Kidney glomerular epithelial cell (primary cell): ENCODE measurements at regions not wholly inside any gene's neighbourhood (a gene's known extent, or its start where the extent isn't known, plus 50 kb on each side); places are given as distances from the start of the nearest gene placed in this dataset.

Experiments
- DNase-seq: peaks from one replicate; lab custom pipeline; 2025; lab: John Stamatoyannopoulos, UW

DNA sequence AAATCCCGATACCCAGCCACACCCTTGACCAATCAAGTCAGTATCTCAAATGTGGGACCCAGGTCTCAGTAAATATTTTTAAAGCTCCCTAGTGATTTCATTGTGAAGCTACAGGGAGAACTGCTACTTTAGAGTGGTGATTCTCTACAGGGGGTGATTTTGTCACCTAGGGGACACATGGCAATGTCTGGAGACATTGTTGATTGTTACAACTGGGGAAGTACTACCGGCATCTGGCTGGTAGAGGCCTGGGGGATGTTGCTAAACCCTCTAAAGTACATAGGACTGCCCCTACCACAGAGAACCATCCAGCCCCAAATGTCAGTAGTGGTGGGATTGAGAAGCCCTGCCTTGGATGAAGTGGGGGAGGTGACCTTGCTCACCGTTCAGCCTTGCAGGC is 152.9 kb downstream of the RPS24 start:
- DNase-seq = no peak

DNA sequence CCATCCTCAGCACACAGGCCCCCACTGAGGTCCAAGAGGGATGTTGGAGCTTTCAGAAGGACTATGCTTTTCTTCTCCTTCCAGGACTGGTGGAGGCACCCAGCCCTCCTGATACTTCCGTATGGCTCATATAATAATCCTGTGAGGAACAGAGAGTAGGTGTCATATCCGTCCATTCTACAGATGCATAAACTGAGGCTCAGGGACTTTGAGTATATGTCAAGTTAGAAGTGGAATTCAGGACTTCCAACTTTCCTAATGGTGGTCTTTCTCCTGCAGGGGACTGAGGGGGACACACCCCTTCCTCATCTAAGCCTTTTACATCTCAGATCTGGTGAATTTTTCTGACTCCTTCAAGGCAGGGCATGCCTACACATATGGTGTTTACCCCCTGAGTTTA is 153.7 kb downstream of the RPS24 start:
- DNase-seq = no peak

DNA sequence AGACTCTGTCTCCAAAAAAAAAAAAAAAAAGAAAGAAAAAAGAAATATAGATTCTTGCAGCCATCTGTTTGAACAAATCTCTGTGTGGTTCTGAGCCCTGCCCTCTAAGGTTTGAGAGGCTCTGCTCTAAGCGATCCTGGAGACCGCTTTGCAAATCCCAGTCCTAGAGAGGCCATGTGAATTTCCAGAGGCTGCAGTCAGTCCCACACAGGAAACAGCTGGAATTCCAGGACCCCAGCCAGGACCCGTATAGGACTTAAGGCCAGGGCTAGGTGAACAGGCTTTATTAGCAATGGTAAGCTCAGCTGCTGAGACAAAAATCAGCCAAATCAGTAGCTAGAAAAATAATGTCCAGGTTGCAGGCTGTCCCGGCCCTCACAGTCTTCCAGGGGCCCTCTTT is 154.8 kb downstream of the RPS24 start:
- no peak for DNase-seq

DNA sequence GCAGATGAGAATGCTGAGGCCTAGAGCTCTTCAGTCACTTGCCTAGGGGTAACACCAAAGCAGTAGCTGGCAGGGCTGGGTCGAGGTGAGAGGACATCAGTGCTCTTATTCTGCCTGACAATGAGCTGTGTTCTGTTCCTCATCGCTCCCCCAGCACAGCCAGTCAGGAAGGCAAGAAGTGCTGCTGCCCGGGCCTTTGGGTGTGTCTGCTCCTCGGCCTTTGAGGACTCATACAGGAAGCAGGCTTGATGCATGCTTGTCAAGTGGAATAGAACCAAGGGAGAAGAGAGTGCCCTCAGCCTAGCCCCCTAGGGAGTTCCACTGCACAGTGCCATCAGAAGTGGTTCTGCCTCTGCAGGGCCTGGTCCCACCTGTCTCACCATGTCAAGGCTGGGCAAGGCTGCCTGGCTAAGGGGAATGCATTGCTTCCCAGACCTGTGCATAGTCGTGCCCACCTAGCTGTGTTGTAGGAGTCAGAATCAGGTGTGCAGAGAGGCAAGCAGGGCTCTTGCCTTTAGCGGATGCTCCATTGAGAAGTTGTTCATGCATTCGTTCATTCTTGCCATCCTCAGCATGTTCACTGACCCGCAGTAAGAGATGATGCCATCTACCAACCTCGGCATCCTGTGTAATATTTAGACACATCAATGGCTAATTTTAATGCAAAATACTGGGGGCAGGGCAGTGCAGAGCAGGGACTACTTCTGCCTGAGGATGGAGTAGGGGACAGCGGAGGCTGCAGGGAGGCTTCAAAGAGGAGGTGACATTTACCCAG is 156.6 kb downstream of the RPS24 start:
- no peak for DNase-seq

DNA sequence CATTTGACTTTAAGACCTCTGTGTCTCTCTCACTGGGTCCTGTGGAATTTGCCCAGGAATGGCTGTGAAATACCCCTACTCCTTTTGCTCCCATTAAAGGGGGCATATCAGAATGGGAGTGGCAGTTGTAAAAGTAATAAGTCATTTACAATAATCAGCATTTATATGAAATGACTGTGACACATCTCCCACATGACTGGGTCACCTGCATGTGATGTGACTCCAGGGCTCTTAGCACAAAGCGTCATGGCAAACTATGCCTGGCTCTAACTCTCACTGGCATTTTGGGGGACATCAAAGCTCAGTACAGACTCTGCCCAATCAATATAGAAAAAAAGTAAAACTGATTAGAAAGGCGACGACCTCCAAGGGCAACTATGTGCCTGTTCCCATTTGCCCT is 157.6 kb downstream of the RPS24 start:
- no peak for DNase-seq

DNA sequence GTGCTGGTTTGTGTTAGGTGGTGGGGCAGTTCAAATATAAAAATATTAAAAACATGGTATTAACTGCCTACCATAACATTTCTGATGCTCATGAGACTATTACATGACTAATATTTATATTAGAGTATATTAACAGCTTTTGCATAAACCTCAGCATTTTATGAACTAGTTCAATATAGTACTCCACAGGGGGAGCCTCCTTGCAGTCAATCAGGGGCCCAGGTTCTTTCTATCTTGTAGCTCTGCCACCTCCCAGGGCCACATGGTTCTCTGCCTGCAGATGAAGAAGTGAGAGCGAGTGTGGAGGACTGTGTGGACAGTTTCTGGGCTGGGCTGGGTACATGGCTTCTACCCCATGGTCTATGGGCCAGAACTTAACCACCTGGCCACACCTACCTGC is 159.5 kb downstream of the RPS24 start:
- no peak for DNase-seq

DNA sequence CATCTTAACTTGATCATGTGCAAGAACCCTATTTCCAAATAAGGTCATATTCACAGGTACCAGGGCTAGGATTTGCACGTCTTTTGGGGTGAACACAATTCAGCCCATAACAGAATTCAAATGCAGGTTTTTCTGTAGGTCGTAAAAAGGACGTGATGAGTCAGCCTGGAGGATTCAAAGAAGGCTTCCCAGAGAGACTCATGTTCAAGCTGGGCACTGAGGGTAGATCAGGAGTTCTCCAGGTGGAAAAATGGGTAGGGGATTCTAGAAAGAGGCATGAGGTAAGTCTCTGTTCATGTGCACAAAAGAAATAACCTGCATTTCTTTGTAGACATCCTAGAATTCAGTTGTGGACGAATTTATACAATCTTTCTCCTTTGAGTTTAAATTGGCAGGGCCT is 160.4 kb downstream of the RPS24 start:
- DNase-seq = no peak

DNA sequence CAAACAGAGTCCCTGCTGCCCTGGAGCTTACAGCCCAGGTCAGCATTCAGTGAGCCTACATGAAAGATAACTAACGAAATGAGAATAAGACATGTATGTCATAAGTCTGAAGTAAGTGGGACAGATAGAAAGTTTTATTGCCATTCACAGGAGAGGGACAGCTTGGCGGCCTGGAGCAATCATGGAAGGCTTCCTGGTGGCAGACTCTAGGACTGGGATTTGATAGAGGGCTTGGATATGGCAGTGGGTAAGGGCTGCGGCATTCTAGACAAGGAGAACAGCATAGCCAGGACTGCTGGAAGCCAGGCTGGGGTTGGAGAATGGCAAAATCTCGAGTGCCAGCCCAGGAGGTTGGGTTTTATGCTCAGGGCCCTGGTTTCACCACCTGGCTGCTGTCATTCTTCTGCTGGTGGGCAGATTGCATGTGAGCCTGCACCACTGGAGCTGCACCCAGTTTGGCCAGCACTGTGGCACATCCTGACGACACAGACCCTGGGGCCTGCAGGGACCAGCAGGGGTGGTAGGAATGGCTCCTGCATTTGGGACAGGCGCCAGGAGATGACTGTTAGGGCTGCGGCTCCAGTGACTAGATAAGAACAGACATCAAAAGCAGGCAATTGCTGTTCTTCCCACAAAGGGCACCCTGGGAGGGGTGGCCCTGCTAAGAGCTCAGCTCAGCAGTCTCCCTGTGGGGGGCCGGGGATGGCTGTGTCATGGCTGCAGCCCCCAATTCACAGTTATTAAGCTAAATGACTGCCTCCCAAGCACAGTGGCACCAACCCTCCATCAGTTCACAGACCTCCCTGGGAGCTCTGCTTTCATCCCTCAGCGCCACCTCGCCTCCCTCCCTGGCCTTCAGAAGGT is 161.1 kb downstream of the RPS24 start:
- DNase-seq = no peak

DNA sequence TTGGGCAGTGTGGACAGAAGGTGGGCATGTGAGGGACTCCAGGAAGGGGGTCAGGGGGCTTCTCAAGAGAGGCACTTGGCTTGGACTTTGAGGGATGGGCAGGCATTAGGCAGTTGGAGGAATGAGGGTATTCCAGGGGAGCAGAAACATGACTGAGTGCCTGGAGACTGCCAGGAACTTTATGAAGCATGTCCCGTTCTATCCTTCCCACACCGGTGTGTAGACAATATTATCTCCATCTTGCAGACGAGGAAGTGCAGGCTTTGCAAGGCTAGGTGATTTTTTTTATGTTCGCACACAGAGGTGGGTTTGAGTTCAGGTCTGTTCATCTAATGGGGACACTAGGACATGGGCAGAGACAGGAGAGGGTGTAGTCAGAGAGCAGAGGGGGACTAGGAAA is 162.7 kb downstream of the RPS24 start:
- DNase-seq = no peak

DNA sequence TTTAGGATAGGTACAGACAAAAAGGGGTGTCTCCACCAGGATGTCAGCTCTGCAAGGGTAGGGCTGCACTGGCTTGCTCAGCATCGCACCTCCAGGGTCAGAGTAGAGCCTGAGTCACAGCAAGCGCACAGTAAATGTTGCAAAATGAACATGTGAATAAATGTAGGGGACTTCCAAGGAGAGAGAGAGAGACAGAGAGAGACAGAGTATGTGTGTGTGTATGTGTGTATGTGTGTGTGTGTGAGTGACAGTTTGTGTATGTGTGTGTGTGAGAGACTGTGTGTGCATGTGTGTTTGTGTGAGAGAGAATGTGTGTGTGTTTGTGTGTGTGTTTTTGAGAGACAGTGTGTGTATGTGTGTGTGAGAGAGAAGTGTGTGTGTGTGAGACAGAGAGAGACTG is 163.3 kb downstream of the RPS24 start:
- DNase-seq = peak; percentile 59

DNA sequence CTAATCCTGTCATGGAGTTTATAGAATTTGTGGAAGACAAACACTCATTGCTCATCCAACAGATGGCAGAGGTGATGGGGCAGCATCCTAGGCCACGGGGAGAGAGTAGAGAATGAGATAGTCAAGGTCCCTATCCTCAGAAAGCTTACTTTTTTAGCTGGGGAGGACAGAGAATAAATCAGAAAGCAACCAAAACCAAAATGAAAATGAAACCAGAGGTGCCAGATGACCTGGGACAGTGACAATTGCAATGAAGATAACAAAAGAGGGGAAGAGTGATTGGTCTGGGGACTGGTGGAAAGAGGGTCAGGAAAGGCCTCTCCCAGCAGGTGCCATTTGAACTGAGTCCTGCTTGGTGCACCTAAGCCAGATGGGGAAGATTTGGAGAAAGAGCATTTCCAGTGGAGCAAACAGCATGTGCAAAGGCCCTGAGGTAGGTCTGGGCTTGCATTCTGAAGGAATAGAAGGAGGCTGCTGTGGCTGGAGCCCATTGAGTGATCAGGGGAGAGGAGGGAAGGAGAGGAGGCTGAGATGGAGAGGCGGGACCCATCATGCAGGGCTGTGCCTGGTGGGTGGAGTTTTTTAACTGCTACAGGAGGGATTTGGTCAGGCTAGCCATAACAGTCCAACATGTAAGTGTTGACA is 164.1 kb downstream of the RPS24 start:
- DNase-seq = no peak

DNA sequence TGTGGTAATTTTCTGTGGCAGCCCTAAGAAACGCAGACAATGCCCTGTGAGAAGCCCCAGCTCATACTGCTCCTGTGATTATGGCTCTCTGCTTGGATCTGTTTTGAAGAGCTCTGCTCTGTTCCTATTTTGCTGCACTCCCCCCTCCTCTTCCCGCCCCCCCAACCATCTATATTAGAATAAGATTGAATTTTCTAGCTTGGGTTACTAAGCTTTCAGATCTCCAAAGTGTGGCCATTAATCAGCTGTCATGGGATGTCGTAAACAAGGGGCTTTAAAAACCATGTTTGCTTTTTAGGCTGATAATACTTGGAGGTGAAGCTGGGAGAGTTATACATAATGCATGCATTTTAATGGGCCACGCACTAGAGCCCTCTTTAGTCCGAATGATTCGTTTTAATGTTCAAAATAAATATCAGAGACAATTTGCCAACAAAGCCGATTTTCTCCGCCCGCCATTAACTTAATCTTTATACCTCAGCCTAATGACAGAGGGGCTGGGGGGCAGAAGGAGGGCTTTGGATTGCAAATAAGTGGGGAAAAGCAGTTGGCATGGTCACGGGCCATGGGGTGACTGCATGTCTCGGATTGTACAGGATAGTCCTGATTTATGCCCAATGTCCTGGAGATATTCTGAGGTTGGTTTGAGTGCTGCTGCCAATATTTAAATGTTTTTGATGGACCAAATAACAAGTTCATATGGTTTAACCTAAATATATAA is 165.5 kb downstream of the RPS24 start:
- DNase-seq = no peak

DNA sequence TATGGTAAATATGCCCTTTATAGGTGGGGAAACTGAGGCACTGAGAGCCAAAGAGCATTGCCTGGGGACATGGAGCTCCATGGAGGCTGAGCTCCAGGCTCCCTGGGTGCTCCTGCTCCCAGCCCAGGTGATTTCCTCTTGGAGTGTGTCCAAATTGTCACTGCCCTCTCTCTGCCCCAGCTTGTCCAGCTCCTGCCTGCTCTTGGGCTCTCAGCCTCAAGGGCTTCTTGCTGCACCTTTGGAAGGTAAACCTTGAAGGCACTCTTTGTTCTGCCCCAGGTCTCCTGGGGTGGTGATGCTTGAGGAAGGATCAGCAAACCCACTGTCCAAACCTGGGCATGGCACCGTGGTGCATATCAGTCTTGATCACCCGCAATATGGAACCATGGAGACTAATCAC is 166.1 kb downstream of the RPS24 start:
- no peak for DNase-seq

DNA sequence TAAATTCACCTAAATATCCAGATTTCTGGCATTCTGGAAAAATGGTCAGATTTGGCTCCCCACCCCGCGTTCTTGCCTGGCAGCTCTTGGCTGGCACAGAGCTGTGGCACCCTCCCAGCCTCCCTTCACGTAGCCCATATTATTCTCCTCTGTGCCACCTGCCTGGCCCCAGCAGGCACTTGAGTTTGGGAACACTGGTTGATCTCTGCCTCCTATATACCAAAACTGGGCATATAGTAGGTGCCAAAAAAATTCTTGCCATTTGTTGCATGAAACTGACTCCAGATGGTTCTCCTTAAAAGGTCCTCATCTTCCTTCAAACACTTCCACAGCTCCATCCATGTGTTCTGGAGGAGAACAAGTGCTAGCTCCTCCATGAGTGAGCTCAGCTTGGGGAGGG is 167.0 kb downstream of the RPS24 start:
- no peak for DNase-seq

DNA sequence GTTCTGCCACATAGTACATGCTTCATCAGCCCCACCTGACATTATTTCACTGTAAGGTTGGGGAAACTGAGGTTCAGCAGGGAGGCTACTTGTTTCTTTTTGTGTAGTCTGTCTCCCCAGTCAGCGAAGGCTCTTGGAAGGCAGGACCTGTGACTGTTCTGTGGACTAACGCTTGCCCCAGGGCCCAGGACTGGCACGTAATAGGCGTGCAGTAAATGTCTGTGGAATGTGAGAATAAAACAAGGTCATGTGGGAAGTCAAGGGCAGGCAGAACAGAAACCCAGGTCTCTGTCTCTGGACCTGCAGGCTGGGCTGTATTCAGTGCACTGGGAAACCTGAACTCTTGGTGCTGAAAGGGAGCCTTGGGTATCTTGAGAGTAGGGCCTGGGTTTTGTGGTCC is 168.7 kb downstream of the RPS24 start:
- no peak for DNase-seq

DNA sequence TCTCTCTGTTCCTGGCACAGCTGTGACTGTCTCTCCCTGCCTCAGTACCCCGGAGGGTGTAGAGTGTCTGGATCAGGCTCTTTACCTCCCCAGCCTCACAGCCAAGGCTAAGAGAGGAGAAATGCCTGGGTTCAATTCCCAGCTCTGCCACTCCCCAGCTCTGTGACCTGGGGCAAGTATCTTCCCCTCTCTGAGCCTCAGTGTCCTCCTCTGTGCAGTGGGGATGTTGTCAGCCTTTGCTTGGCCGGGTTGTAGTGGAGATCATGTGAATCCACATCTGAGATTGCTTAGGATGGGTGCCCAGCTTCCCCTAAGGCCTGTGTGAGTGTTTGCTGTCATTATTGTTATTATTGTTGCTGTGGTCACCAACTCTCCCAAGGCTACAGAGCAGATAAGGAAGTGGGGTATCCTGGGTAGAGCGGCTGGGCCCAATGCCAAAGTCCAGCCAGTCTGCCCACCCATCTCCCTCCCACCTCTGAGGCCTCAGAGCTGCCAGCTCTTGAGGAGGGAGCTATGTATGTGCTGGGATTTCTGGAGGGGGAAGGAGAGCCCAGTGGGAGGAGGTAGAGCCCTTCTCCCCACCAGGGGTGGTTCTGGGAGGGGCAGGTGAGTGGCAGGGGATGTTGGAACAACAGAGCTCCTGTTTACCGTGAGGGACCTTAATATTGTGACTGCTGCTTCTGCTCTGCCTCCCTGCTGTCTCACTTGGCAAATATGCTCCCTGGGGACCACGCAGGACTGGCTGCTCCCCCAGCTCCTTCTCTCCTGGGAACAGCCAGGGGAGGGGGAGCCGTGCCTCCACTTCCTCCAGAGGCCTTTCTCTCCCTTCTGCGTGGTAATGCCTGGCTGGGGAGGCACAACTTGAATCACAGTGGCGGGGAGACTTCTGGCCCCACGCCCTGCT is 170.5 kb downstream of the RPS24 start:
- DNase-seq = peak; percentile 18

DNA sequence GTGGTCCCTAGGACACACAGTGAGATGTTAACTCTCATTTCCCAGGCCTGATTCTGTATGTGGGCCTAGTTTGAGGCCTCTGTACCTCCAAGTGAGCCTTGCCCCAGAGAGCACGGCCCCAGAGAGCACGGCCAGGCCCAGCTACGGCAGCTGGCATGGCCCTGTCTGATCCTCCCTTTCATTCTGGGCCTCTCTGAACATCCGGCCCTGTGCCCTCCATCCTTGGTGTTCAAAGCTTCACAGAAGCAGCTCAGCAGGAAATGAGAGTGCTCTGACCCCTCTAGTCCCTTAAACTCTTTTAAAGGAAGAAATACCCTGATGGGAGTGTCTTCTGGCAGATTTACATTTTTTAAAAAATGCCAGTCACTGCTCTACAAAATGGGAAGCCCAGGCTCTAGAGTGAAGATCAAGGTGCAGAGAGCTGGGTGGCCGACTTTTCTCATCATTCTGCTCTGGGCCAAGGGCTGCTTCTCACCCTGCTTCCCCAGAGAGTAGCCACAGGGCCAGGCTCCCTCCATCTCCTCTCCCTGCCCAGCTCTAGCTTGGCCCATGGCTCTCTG is 171.9 kb downstream of the RPS24 start:
- DNase-seq = no peak

DNA sequence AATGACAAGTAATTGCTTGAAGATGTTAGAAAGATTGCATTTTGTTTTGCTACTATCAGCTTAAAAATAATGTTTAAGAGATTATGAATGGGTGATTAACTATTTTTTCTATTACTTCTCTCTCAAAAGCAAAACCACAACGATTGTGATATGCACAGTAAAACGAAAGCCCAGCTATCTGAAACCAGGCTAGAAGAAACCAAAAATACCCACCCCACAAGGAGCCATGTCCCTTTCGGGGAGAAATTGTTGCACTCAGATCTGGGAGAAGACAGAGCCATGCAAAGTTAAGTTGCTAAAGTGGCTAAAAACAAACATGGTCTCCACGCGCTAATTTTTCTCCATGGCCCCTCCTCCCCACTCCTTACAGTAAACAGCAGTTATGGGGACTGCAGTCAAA is 173.6 kb downstream of the RPS24 start:
- no peak for DNase-seq

DNA sequence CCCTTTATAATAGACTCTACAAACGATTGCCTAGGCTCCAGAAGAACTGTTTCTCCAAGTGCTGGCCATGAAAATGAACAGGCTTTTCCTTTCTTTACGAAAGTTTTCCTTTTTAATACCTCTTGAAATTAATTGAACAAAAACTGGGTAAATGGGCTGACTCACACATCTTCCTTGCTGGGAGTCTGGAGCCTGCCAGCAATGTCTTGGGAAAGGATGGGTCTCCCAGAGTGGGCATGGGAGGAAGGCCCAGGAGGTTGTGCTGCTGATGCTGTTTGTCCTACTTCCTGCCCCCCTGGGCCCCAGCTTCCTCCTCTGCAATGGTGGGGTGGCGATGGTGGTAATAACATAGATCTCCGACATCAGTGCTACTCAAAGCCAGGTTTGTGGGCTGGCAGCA is 174.1 kb downstream of the RPS24 start:
- DNase-seq = no peak

DNA sequence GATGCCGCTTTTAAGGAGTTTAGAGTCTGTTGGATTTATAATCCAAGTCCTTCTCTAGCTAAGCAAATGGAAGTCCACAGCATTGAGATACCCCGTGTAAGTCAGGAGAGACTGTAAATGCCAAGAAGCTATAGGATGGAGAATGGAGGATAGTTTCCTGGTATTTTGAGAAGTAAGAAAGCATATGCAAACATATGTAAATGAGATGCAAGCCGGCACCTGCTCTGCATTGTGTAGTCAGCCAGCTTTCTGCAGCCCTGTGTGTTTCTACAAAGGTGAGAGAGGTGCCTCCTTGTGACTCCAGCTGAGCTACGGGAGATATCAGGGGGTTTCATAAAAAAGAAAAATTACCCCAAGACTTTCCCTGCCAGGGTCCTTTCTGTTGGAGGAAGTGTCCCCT is 176.3 kb downstream of the RPS24 start:
- DNase-seq = no peak

DNA sequence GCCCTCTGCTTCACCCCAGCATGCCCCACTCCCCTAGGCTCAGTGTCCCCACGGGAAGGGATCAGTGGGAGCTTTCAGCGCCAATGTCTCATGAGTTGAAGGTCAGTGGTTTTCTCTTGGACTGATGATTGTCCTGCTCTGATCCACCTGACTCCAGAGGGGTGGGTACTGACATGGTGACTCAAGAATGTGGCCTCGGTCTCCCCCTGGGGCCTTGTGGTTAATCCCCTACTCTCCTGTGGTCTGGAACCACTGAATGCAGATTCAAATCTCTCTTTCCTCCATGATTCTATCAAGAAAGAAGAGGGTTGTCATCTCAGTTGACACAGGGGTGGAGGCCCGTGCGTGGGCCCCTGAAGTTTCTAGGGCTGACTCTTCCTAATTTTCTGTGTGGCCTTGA is 176.9 kb downstream of the RPS24 start:
- no peak for DNase-seq
